Ishikawa (cell line): ENCODE measurements at regions not wholly inside any gene's neighbourhood (a gene's known extent, or its start where the extent isn't known, plus 50 kb on each side); places are given as distances from the start of the nearest gene placed in this dataset.

Experiments used
- EP300 ChIP-seq: IDR thresholded peaks from 2 replicates; pipeline ENCODE4 v1.6.1; 2012; ENCODE audit warnings: borderline replicate concordance
- MAX ChIP-seq: IDR thresholded peaks from 2 replicates; pipeline ENCODE4 v1.6.1; 2012
- TF ChIP-seq, protein P1 (sequence below): IDR thresholded peaks from 2 replicates; pipeline ENCODE4 v1.6.1; 2012

GRCh38 chr7:41882256-41882655 is 179.4 kb upstream of the INHBA start:
- no peak for TF ChIP-seq MAX
- TF ChIP-seq, protein P1, sequence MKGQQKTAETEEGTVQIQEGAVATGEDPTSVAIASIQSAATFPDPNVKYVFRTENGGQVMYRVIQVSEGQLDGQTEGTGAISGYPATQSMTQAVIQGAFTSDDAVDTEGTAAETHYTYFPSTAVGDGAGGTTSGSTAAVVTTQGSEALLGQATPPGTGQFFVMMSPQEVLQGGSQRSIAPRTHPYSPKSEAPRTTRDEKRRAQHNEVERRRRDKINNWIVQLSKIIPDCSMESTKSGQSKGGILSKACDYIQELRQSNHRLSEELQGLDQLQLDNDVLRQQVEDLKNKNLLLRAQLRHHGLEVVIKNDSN, result no peak
- no peak for TF ChIP-seq EP300
